Activated CD4-positive, alpha-beta T cell treated with anti-CD3 and anti-CD28 coated beads, Interleukin-2, amount 50 U/mL, for 48 hours (primary cell): ENCODE measurements at regions not wholly inside any gene's neighbourhood (a gene's known extent, or its start where the extent isn't known, plus 50 kb on each side); places are given as distances from the start of the nearest gene placed in this dataset.

Experiments
- DNase-seq, 2 experiments: peaks; one replicate each; pipeline ENCODE4 v3.0.0-alpha.2; 2020

DNA sequence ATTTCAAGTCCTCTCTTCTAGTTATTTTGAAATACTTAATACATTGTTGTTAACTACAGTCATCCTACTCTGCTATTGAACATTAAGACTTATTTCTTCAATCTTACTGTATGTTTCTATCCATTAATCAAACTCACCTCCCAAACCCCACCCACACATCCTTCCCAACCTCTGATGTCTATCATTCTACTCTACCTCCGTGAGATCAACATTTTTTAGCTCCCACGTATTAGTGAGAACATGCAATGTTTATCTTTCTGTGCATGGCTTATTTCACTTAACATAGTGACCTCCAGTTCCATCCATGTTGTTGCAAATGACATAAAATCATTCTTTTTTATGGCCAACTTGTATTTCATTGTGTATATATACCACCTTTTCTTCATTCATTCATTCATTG lies 236.6 kb upstream of the CTNNB1 start:
- no peak for DNase-seq

- no peak for DNase-seq
Observed at GRCh38 chr3:40968666-40969065, 230.6 kb upstream of the CTNNB1 start.

GRCh38 chr3:40969341-40969740 lies 230.0 kb upstream of the CTNNB1 start:
- DNase-seq = no peak

GRCh38 chr3:40969756-40970466 lies 229.4 kb upstream of the CTNNB1 start:
- DNase-seq = no peak

DNA sequence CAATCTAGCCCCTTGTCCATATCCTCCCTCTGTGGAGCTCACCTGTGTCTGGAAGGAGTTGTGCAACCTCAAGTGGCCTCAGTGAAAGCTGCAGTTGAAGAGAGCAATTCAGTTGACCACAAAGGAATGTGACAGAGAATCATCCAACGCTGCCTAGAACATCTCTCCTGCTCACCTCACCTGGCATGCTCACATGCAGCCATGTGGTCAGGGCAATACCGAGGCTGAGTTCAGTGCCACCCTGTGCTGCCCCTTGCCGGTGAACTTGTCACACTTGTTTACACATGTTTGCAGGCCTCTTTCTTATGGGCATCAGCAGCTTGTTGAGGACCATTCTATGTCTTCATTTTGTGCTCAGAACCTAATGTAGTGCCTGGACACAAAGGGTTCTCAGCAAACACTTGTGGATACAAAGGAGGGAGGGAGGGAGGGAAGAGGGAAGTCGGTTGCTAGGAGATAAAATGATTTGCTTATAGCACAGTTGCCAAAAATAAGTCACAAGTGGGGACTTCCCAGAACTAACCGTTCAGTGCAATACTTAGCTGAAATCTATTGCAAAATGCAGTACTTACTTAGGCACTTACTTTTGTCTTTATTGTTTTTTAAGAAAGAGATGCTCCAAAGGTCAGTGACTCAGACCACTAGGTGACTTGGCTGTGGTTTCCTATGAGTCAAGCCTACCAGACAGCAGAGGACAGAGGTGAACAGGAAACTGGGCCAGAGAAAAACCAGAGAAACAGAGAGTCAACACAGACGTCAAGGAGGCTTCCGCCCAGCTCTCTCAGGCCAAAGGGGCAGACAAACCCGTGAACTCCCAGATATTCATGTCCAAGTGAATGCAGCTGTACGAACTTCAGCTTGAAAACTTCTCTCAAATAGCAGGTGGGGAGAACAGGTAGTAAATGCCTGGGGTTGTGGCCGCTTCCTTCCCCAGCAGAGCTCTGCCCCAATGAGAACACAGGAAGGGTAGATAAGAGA lies 227.8 kb upstream of the CTNNB1 start:
- peak; percentile 29 to 49 for DNase-seq

DNA sequence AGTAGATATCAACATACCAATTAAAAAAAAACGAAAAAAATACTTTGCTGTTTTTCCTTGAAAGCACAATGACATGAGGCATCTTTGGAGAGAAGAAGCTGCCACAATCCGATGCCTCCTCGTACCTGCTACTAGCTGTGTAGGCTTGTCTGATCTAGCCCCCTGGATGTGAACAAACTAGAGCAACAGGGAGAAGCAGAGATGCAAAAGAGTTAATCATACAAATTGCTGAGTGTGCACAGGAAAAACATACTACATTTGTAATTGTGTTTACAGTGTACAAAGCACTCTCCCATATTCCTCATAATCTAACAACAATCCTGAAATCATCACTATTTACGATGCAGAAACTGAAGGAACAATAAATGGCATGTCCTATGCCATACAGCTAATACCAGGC lies 227.0 kb upstream of the CTNNB1 start:
- no peak for DNase-seq

- DNase-seq = no peak
Observed at GRCh38 chr3:40973141-40973540, 226.2 kb upstream of the CTNNB1 start.

GRCh38 chr3:40975711-40976121 lies 223.6 kb upstream of the CTNNB1 start:
- DNase-seq = no peak

DNA sequence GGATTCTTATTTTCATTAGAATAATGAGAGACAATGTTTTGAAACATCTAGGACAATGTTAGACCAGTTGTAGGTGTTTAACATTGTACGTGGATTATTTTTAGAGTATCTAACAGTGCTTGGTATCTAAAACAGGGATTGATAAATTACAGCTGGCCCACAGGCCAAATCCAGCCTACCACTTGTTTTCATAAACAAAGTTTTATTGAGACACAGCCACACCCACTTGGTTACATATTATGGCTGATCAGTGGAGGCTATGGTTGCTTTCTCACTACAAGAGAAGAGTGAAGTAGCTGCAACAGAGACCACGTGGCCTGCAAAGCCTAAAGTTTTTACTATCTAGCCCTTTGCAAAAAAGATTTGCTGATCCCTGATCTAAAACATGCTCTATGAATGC lies 223.1 kb upstream of the CTNNB1 start:
- no peak for DNase-seq

GRCh38 chr3:40978442-40978841 lies 220.9 kb upstream of the CTNNB1 start:
- DNase-seq = no peak

DNA sequence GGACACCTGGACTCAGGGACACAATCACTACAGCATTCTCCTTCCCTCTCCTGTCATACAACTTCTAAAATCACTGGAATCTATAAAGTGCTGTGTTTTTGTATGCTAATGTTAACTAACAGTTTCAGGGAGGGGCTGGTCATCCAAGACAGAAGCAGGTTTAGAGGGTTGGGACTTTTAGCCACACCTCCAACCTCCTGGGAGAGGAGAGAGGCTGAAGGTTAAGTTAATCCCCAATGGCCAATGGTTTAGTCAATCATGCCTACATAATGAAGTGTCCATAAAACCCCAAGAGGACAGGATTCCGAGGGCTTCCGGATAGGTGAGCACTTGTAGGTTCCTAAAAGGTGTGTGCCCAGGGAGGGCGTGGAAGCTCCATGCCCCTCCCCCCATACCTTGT lies 219.3 kb upstream of the CTNNB1 start:
- DNase-seq = no peak

- peak; percentile 11 to 40 for DNase-seq
Observed at GRCh38 chr3:40980467-40980866, 218.8 kb upstream of the CTNNB1 start.

DNA sequence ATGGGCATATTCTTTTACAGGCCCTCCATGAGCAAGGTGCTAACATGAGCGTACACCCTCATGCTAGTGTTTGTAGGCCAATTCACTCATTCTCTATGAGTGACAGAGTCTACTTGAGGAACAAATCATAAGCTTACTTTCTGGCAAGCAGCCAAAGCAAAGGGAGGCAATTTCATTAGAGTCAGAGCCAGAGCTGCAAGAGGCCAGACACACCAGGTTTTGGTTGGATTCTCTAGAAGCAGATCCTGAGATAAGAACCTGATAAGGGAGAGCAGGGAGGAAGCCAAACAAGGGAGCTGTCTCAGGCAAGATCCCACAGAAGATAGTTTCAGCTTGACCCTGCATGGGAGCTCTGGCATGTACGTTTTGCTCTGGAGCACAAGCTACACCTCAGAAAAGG lies 214.1 kb upstream of the CTNNB1 start:
- DNase-seq = no peak

GRCh38 chr3:40988468-40988867 lies 210.8 kb upstream of the CTNNB1 start:
- no peak for DNase-seq

- no peak for DNase-seq
Observed at GRCh38 chr3:40989141-40990061, 209.9 kb upstream of the CTNNB1 start.

- no peak for DNase-seq
Observed at GRCh38 chr3:40990062-40990456, 209.2 kb upstream of the CTNNB1 start.

DNA sequence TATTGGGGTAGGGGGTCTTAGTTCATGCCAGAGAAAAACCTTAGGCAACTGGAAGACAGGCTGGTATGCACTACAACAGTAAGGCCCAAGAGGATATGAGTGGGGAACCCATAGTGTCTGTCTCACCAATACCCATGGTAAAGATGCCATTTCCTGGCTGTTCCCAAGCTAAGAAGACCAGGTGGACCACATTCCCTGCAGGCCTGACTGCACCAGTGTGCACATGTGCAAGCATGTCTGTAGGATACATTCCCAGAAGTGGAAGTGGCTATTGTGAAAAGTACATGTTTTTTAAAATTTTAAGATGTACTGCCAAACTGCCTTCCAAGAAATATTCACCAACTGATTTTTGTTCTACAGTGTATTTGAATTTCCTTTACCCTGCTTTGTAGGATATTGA lies 207.3 kb upstream of the CTNNB1 start:
- no peak for DNase-seq

- DNase-seq = no peak
Observed at GRCh38 chr3:40994611-40995010, 204.7 kb upstream of the CTNNB1 start.

DNA sequence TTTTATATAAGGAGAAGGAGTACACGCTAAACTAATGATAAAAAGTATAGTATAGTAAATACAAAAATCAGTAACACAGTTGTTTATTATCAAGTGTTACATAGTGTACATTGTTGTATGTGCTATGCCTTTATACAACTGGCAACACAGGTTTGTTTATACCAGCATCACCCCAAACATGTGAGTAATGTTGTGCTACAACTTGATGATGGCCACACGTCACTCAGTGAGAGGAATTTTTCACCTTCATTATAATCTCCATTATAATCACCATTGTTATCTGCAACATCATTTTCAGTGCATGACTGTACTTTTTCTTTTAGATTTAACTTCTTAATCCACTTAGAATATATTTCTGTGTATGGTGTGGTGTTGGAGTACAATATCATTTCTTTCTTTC lies 204.0 kb upstream of the CTNNB1 start:
- no peak for DNase-seq

DNA sequence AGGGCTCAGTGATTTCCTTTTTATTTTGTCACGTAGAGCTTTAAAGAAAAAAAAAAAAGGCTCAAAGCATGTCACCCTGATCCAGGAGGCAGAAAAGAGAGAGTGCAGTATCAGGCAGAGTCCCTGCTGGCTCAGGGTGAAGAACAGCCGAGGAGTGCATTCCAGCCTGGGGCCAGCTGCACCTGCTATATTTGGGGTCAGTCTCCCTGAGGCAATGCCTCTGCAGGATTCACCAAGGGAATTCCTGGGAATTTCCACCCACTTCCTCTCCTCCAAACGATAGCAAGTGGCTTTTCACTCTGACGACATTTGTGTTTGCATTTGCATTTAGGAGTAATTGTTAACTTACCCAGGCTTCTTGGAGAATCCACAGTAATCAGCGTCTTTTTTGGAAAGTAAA lies 202.9 kb upstream of the CTNNB1 start:
- DNase-seq = no peak

DNA sequence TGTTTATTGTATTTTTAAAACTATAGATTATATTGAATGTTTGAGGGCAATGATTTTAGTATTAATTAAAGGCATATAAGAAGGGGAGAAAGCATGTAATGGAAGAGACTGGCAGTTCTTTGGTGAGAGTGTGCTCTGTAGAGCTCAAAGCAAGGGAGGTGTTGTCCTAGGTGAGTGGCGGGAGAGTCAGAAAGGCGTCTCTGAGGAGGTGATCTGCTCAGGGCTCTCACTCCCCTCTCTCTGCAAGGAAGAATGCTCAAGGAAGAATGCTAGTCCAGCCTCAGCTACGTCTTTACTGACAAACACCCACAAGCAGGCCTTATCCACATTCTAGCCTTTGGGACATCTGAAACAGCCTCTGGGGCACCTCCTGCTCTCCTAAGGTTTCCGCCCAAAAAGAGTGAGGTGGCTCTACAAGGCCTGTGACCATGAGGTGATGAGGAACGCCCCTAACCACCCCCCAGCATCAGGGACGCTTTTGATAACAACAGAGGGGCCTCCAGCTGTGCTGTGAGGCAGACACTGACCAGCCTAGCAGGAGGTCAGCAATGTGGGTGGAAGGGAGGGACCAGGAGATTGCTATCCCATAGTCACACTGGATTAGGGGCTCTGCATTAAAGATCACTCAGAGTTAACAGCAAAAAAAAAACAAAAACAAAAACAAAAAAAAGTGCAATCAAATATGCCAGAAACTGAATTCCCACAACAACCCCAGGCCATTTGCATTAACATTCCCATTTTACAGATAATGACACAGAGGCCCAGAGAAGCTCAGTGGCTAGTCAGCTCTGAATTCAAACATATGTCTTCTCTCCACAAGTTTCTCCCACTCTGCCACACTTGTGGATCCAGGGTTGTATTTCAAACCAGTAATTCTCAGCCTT lies 202.2 kb upstream of the CTNNB1 start:
- DNase-seq = no peak
